K562 (cell line): ENCODE measurements at regions not wholly inside any gene's neighbourhood (a gene's known extent, or its start where the extent isn't known, plus 50 kb on each side); places are given as distances from the start of the nearest gene placed in this dataset.

Experiments
- ATAC-seq: fragments of 200-7000 bp; cut with Tn5 transposase; 3 replicates; pipeline ENCODE4 v1.9.1; 2020; ENCODE audit warnings: moderate library complexity
- BruUV-seq: library from RNA; stranded (reverse); fragments of 400-500 nt; replicated peaks from 2 replicates; lab custom pipeline; 2021; lab: Mats Ljungman, UMichigan
- CTCF ChIA-PET: fragments of 300-600 bp; formaldehyde crosslinking; extraction: SDS; loops from one replicate; lab custom pipeline; 2021; ENCODE audit warnings: low intra/inter-chr PET ratio; lab: Yijun Ruan, JAX
- POLR2A ChIA-PET: fragments of 300-600, 350-650 bp; sonication (Branson Sonifier 250); formaldehyde crosslinking; extraction: SDS; loops from one replicate; lab custom pipeline; 2021; ENCODE audit warnings: antibody characterized with exemption, inconsistent platforms; lab: Yijun Ruan, JAX
- DNase-seq, 4 experiments: peaks; one replicate each; pipeline versions ENCODE4 v3.0.0 to v3.0.0-alpha.2; 2011 to 2018; ENCODE audit warnings: low spot score in 3 of 4, mixed read lengths in 3 of 4; ENCODE audit errors: extremely low read depth in 1 of 4
- FAIRE-seq: peaks from 2 replicates; lab custom pipeline; 2011; peaks lifted over from hg19 to GRCh38; lab: Jason Lieb, UNC
- H2AFZ ChIP-seq: 2 replicates; pipeline ENCODE4 v1.6.0; 2011; ENCODE audit warnings: low read depth, low read length, control low read depth, inconsistent platforms
- H3K27ac ChIP-seq: fragments of 200-600 bp; 3 replicates; pipeline ENCODE4 v1.8.0; 2011; ENCODE audit warnings: low read depth, mild to moderate bottlenecking, control low read depth, inconsistent platforms, low read length, moderate library complexity, mixed read lengths; ENCODE audit errors: extremely low read depth
- H3K27me3 ChIP-seq, 2 experiments: fragments of 300-600 bp in 1 of 2; 2 replicates in 1 of 2; 3 replicates in 1 of 2; pipeline versions ENCODE4 v1.6.0 to v1.8.0; 2011; ENCODE audit warnings: inconsistent platforms in 2 of 2, low read length in 2 of 2, mild to moderate bottlenecking in 1 of 2, mixed read lengths in 1 of 2, moderate library complexity in 1 of 2; ENCODE audit not compliant: control insufficient read depth in 2 of 2, insufficient read depth in 2 of 2
- H3K36me3 ChIP-seq: fragments of 300-600 bp; 3 replicates; pipeline ENCODE4 v1.8.0; 2011; ENCODE audit warnings: mild to moderate bottlenecking, low read length, inconsistent platforms; ENCODE audit not compliant: control insufficient read depth, insufficient read depth
- H3K4me1 ChIP-seq, 2 experiments: fragments of 200-600 bp in 1 of 2; replicated peaks in 1 of 2; 2 replicates in 1 of 2; 3 replicates in 1 of 2; pipeline versions ENCODE4 v1.5.1 to v1.8.0; 2011; ENCODE audit warnings: inconsistent platforms in 2 of 2, low read length in 2 of 2, mild to moderate bottlenecking in 1 of 2, mixed read lengths in 1 of 2, moderate library complexity in 1 of 2; ENCODE audit not compliant: control insufficient read depth in 2 of 2, insufficient read depth in 2 of 2
- H3K4me2 ChIP-seq: 2 replicates; pipeline ENCODE4 v1.6.1; 2011; ENCODE audit warnings: low read length, control low read depth, inconsistent platforms, mixed read lengths; ENCODE audit not compliant: insufficient read depth
- H3K4me3 ChIP-seq: fragments of 200-600 bp; sonication (generic), shearing (Covaris generic); 2 replicates; pipeline ENCODE4 v1.5.1; 2016; ENCODE audit warnings: control low read depth, inconsistent platforms
- H3K79me2 ChIP-seq: fragments of 200-600 bp; 3 replicates; pipeline ENCODE4 v1.8.0; 2011; ENCODE audit warnings: low read length, inconsistent platforms; ENCODE audit not compliant: control insufficient read depth, insufficient read depth
- H3K9ac ChIP-seq, 2 experiments: 2 replicates each; pipeline versions ENCODE4 v1.6.0 to v1.6.1; 2011; ENCODE audit warnings: low read depth in 2 of 2, low read length in 2 of 2, control low read depth in 1 of 2, inconsistent platforms in 1 of 2, mild to moderate bottlenecking in 1 of 2, mixed read lengths in 1 of 2; ENCODE audit not compliant: insufficient read depth in 1 of 2
- H3K9me1 ChIP-seq: one replicate; pipeline ENCODE4 v1.6.0; 2011; ENCODE audit warnings: inconsistent platforms, mild to moderate bottlenecking, low read length, moderate library complexity; ENCODE audit not compliant: control insufficient read depth, insufficient read depth
- H3K9me3 ChIP-seq: replicated peaks from 2 replicates; pipeline ENCODE4 v1.5.1; 2011; ENCODE audit warnings: low read depth, low read length, inconsistent platforms; ENCODE audit not compliant: control insufficient read depth, insufficient read depth
- H4K20me1 ChIP-seq: replicated peaks from 2 replicates; pipeline ENCODE4 v1.6.1; 2011; ENCODE audit warnings: low read length, inconsistent platforms, mixed read lengths; ENCODE audit not compliant: control insufficient read depth, insufficient read depth
- BCL6 ChIP-seq: fragments of 250-450 bp; sonication (Bioruptor Pico); IDR thresholded peaks from 2 replicates; pipeline ENCODE4 v1.4.0; 2020
- CTBP1 ChIP-seq: fragments of 450-650 bp; IDR thresholded peaks from 2 replicates; pipeline ENCODE4 v1.6.1; 2016; ENCODE audit warnings: borderline replicate concordance
- EP300 ChIP-seq: IDR thresholded peaks from 2 replicates; pipeline ENCODE4 v1.6.1; 2012; ENCODE audit warnings: low read length, improper control_type of control experiment
- MEIS2 ChIP-seq: fragments of 450-650 bp; IDR thresholded peaks from 2 replicates; pipeline ENCODE4 v1.6.1; 2014; ENCODE audit warnings: mild to moderate bottlenecking; ENCODE audit not compliant: partially characterized antibody
- TCF7L2 ChIP-seq: fragments of 150-350 bp; IDR thresholded peaks from 2 replicates; pipeline ENCODE4 v1.6.1; 2016; ENCODE audit warnings: low read depth, mild to moderate bottlenecking, low read length, moderate library complexity
- TFE3 ChIP-seq: fragments of 450-650 bp; formaldehyde crosslinking; IDR thresholded peaks from 2 replicates; pipeline ENCODE4 v1.4.0; 2020; ENCODE audit warnings: mild to moderate bottlenecking, mixed read lengths
- ZFP30 ChIP-seq: fragments of 250-450 bp; sonication (Bioruptor Pico); IDR thresholded peaks from 2 replicates; pipeline ENCODE4 v1.8.0; 2022; ENCODE audit warnings: moderate library complexity, mild to moderate bottlenecking, inconsistent platforms, borderline replicate concordance
- WGBS: fragments of 100-300 bp; shearing (Covaris generic); methylation state at CpG from one replicate; pipeline ENCODE4 v1.1.6; 2016; ENCODE audit warnings: low coverage, mixed read lengths; ENCODE audit not compliant: insufficient coverage; ENCODE audit errors: missing lambda C conversion rate; 5-methylcytosine and 5-hydroxymethylcytosine counted together
- in situ Hi-C: fragments of 300-500 bp; cut with MboI; formaldehyde crosslinking; loops from 4 replicates; pipeline ENCODE4 v1.15.0; 2018; ENCODE audit warnings: inconsistent platforms, mixed read lengths
- intact Hi-C: fragments of 100-400 bp; cut with micrococcal nuclease; formaldehyde crosslinking; loops from 2 replicates; pipeline ENCODE4 v1.14.2; 2022
- TF ChIP-seq, protein P1 (sequence below): fragments of 250-450 bp; sonication (Bioruptor Pico); IDR thresholded peaks from 2 replicates; pipeline ENCODE4 v1.5.0; 2022; ENCODE audit warnings: mild to moderate bottlenecking

DNA sequence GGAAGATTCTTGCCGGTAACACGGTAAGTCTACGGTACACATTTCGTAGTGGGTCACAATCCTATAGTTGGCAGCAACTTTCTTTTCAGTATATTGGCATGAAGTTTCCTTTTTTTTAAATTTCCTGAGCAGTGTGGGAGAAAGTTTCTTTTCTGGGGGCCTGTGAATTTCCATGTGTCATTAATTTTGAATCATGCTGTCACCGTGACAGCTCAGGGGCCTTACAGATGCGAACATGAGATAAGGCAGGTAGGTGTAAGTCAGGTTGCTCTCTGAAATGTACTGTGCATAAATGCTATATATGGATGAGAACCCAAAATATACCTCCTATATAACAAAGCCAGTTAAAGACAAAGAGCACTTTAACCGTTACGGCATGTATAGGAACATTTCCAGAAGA, 65.4 kb upstream of the SEM1 start:
- 2% methylated on average over 8 of the region's 8 CpGs for WGBS
- H3K4me2 ChIP-seq = no peak overlapping the region
- no peaks in the 10 kb centered on the region for H3K36me3 ChIP-seq
- H3K9me3 ChIP-seq = no peaks in the 10 kb centered on the region
- no TSS peak for BruUV-seq
- no peak overlapping the region for H3K9ac ChIP-seq
- peaks cover 2 to 4% of the 10 kb centered on the region in 2 experiments; a peak in 3 of 5 replicates for H3K27me3 ChIP-seq
- H3K27ac ChIP-seq = no peak overlapping the region
- POLR2A ChIA-PET = interaction anchor here (0.8 kb wide), 1 partner anchor 153 kb away, joined by 3 read pairs; no protein-coding TSS in a partner anchor
- H3K4me1 ChIP-seq = no peaks in the 10 kb centered on the region
- TF ChIP-seq MEIS2 (no peak), TCF7L2 (no peak), CTBP1 (no peak), EP300 (no peak), BCL6 (CRISPR knock-in tag) (no peak), TFE3 (CRISPR knock-in tag) (no peak), ZFP30 (CRISPR knock-in tag) (no peak)
- TF ChIP-seq, protein P1, sequence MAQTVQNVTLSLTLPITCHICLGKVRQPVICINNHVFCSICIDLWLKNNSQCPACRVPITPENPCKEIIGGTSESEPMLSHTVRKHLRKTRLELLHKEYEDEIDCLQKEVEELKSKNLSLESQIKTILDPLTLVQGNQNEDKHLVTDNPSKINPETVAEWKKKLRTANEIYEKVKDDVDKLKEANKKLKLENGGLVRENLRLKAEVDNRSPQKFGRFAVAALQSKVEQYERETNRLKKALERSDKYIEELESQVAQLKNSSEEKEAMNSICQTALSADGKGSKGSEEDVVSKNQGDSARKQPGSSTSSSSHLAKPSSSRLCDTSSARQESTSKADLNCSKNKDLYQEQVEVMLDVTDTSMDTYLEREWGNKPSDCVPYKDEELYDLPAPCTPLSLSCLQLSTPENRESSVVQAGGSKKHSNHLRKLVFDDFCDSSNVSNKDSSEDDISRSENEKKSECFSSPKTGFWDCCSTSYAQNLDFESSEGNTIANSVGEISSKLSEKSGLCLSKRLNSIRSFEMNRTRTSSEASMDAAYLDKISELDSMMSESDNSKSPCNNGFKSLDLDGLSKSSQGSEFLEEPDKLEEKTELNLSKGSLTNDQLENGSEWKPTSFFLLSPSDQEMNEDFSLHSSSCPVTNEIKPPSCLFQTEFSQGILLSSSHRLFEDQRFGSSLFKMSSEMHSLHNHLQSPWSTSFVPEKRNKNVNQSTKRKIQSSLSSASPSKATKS (CRISPR knock-in tag) = no peak
- TF ChIP-seq, all 486 proteins: peak for 0
- FAIRE-seq (no peak), DNase-seq (no peak), ATAC-seq (no peak)
- in situ Hi-C loops (no loop called here), intact Hi-C loops (no loop called here)
- CTCF ChIA-PET = no interaction called here
- Histone ChIP-seq H3K79me2 (no peaks in the 10 kb centered on the region), H4K20me1 (no peaks in the 10 kb centered on the region), H3K4me3 (no peak overlapping the region), H2AFZ (no peak overlapping the region), H3K9me1 (no peaks in the 10 kb centered on the region)
